HG02610 (cell line): ENCODE measurements at regions not wholly inside any gene's neighbourhood (a gene's known extent, or its start where the extent isn't known, plus 50 kb on each side); places are given as distances from the start of the nearest gene placed in this dataset.
"Not testable (repeated sequence)": the region's sequence is repeated elsewhere in the genome, so short reads cannot be mapped to it uniquely, and the experiment has no call there.

ENCODE experiments used
- ATAC-seq: cut with Tn5 transposase; IDR thresholded peaks from one replicate; pipeline ENCODE4 v1.9.1; 2021; ENCODE audit warnings: mild to moderate bottlenecking, moderate library complexity; ENCODE audit not compliant: unreplicated experiment

DNA sequence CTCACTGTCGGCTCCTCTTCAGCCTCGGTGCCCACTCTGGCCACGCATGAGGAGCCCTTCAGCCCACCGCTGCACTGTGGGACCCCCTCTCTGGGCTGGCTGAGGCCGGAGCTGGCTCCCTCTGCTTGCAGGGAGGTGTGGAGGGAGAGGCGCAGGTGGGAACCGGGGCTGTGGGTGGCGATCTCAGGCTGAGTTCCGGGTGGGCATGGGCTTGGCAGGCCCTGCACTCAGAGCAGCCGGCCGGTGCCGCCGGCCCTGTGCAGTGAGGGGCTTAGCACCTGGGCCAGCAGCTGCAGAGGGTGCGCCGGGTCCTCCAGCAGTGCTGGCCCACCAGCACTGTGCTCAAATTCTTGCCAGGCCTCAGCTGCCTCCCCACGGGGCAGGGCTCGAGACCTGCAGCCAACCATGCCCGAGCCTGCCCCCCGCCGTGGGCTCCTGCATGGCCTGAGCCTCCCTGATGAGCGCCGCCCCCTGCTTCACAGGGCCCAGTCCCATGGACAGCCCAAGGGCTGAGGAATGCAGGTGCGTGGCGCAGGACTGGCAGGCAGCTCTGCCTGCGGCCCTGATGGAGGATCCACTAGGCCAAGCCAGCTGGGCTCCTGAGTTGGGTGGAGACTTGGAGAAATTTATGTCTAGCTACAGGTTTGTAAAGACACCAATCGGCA, 899.1 kb downstream of the SI start:
- no peak for ATAC-seq

DNA sequence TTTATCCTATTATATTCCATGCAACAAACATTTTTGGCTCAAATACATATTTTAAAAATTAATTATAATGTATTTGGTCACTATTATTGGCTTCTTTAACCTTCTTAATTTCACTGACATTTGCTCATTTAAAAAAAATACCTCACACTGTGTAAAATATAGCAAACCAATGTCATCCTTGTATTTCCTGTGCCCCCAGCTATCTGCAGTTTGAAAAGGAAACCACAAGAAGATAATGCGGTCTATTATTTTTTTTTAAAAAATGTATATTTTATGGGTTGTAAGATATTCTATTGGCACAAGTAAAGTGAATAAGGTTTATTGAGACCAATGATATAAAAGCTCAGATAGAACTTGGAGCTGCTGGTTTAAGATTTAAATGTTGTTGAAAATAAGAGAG, 904.2 kb downstream of the SI start:
- ATAC-seq: no peak

DNA sequence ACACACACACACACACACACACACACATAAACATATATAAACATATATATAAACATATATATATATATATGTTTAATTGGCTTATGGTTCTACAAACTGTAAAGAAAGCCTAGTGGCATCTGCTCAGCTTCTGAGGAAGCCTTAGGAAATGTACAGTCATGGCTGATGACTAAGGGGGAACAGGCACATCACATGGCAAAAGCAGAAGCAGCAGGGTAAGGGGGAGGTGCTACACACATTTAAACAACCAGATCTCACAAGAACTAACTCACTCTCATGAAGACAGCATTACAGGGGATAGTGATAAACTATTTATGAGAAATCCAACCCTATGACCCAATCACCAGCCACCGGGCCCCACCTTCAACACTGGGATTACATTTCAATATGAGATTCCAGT, 922.9 kb downstream of the SI start:
- no peak for ATAC-seq

DNA sequence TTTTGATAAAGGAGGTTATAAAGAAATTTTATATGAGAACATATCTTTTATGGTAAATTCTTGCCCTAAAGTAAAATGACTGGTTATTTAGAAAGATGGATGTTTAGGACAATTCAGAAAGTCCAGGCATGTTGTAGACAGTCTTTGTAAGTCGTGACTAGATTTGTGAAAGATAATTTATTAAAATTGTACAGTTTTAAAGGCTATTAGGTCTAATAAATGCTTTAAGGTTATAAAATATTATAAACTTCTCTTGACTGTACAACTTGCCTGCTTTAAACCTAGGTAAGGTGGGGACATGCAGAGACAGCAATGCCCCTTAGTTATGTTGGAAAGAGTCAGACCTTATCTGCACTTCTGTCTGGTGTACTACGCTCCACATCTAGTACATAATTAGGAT, 933.5 kb downstream of the SI start:
- ATAC-seq: no peak

DNA sequence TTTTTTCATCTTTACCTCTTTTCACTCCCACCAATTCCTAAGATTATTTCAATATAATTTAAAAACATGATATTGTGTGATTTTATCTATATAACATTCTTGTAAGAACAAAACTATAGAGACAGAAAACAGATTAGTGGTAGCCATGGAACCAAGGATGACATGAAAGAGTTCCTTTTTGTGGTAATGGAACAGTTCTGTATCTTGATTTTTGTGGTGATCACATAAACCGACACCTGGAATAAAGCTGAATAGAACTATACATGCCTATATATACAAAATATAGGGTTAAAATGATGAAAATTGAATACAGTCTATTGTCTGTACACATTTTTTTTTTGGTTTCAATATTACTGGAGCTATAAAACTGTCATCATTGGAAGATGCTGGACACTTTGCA, 945.4 kb downstream of the SI start:
- ATAC-seq: no peak

DNA sequence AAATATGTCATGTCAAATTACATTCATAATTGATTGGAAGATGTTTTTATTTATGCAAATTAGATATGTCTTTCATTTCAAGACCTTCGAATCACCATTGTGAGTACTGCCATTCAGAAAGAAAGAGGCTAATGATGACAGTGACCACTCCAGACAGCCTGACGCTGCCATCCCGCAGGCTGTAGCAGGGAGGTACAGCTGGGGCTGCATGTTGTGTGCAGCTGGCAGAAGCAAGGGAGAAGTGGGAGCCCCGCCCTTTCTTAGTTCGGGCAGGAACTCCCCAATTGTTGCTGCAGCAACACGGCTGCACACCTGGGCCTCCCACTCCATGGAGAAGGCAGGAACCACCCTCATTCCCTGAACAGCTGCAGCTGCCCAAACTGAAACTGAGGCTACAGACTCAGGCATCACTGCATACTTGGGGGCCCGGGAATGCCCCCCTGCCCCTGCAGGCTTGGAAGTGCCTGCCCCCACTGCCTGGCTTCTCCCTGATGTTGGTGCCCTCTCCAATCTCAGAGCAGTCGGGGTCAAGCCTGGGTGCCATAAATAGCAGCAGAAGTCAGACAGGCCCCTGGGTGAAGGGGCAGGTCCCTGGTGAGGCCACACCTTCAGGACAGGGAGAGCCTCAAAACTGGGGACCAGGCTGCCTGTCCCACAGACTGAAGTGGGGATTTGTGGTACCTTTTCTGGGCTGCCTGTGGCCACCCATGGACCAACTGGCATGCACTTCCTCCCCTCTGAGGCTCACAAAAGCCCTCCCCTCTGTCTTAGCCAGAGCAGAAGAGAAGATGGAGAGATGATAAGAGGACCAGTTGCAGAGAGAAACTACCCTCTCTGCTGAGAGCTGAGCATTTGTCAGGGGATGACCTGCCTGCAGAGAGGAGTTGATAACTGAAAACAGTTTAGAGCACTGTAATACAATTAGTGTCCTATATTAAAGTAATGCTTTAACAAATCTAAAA, 964.6 kb downstream of the SI start:
- no peak for ATAC-seq

DNA sequence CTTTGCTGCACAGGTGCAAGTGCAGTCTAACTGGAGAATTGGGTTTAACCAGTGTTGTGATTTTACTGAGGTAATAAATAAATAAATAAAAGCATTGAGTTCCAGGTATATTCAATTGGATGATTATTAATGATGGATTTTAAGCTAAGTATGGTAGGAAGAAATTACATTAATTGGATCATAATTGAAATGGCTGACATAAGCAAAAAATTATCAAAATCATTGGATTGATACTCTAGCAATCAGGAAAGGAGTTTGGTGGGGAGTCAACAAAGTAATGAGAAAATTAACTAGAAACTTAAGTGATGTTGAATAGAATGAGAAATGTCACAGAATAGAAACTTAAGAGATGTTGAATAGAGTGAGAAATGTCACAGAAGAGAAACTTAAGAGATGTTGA, 981.9 kb downstream of the SI start:
- no peak for ATAC-seq

DNA sequence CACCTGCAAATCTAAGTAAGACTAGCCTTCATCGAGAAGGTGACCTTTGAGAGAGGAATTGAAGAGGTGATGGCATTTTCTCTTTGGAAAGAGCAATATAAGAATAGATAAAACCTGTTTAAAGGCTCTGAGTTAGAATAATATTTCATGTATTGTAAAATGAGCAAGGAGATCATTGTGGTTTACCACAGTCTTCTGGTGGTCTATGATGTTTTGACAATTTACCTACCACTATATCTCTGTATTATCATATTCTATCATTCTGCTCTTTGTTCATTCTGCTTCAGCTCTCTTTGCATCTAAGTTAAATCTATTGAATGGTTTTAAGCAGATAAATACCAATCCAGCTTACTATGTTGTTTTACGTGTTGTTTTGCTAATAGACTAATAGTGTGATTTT, 982.3 kb downstream of the SI start:
- ATAC-seq: no peak

DNA sequence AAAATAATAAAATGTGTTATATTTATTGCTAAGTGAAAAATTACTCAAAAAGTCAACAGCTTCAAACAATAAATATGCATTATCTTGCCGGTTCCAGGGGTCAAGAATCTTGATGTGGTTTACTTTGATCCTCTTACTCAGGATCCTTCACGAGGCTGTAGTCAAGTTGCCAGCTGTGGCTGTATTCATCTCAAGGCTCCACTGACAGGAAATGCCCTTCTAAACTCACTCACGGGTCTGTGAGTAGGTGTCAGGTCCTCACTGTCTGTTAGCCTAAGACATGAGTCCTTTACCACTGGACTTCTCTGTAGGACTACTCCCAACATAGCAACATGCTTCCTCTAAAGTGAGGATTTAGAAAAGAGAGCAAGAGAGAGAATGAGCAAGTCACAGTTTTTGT, 983.0 kb downstream of the SI start:
- ATAC-seq: no peak

DNA sequence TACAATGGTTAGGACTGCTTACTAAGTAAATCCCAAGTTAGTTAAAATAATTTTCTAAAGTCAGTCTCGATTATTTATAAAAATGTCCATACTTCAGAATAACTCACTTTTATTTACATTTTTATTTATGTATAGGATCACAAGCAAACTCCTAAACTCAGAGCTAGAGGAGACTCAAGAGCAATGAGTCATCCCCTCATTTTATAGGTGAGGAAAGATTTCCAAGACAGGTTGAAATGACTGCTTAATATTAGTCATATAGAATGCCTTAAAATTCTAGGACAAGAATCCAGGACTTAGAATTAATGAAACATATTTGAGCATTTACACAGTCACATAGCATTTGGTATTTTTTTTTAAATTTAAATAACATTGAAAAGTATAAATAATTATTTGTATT, 983.8 kb downstream of the SI start:
- no peak for ATAC-seq

DNA sequence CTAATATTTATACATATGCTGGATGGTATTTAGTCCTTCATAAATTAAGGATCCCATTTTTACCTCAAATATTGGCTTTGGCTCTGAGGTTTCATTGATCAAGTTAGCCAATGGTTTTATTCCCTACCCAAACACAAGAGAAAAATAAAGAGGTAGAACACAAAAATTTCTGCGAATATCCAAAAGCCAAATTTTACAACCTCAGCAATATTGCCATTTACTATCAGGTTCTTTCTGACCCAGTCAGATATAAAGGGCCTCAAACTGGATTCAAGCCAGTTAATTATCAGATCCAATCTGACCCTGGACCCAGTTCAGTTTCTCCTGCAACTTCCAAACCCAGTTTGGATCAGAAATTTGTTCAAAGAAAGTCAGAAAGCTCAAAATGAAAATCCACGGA, 998.1 kb downstream of the SI start:
- ATAC-seq: no peak

DNA sequence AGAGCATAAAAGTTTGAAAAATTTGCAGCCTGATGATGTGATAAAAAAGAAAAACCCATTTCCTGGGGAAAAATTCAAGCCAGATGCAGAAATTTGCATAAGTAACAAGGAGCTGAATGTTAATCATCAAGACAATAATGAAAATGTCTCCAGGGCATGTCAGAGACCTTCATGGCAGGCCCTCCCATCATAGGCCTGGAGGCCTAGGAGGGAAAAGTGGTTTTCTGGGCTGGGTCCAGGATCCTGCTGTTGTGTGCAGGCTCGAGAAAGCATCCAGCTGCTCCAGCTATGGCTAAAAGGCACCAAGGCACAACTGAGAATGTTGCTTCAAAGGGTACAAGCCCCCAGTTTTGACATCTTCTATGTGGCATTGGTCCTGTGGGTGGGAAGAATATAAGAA, 1014.0 kb downstream of the SI start:
- no peak for ATAC-seq

DNA sequence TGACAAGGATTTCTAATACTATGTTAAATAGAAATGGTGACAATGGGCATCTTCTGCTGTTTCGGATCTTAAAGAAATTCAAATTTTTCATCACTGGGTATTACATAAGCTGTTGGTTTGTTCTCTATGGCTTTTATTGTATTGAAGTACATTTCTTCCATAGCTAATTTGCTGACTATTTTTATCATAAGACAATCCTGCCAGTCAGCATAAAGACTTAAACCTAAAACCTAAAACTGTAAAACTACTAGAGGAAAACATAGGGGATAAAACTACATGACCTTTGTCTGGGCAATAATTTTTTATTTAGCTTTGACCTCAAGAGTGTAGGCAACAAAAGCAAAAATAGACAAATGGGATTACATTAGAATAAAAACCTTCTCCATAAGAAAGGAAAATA, 1017.4 kb downstream of the SI start:
- no peak for ATAC-seq

DNA sequence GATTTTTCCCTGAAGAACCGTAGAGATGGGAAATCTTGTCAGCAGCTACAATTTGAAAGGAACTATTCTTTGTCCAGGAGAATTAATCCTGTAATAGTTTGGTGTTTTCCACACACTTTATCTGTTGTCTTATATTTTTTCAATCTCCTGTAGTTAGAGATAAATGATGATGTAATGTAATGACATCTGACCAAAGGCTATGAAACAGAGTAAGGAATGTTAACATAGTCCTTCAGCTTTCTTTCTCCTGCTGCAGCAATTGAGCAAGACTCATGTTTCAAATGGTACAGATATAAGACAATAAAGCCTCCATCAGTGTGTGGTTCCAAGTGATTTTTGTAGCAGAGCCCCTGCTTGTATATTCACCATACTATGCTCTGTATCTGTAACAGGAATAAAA, 1028.4 kb downstream of the SI start:
- ATAC-seq: no peak

DNA sequence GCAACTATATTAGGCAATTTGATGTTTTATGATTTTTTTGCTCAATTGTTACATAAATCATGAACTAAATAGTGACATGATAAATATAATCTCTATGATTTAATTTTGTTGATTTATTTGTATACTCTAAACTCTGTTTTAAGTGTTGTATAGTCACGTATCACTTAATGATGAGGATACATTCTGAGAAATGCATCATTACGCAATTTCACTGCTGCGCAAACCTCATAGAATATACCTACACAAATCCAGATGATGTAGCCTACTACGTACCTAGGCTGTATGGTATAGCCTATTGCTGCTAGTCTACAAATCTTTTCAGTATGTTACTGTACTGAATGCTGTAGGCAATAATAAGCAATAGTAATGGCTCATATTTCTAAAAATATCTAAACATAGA, 1029.8 kb downstream of the SI start:
- no peak for ATAC-seq

DNA sequence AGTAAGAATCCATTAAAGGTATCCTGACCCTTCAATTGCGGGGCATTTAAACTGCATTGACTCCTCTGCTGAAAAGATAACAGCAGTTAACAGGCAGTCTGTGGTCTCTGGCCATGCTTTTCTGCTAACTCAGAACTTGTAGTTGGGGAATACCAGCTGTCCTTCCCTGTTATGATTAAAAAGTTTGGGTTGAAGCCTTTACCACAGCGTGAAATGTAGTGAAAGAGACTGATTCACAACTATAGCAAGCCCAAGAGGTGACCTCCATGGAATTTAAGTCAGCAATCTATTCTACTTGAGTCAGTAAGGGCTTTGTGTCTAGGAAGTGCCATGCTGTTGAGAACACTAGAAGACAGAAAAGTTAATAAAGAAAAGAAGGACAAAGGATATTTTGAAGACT, 1037.3 kb downstream of the SI start:
- no peak for ATAC-seq

DNA sequence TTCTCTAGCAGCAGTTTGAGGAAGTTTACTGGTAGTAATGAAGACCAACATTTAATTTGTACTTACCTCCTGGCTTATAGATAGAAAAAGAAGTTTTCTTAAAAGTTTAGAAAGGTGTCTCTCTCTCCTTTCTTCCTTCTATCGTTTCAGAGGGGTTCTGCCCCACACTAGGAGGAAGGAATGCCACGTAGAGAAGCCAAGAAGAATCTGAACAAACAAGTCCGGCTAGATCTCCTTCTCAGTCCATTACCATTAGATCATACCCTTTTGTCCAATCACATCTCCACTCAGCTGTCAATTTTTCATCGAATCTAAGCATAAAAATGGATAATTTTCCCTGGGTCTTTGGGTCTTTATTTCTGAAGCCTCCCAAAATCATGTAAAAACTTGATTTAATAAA, 1048.1 kb downstream of the SI start:
- ATAC-seq: no peak

DNA sequence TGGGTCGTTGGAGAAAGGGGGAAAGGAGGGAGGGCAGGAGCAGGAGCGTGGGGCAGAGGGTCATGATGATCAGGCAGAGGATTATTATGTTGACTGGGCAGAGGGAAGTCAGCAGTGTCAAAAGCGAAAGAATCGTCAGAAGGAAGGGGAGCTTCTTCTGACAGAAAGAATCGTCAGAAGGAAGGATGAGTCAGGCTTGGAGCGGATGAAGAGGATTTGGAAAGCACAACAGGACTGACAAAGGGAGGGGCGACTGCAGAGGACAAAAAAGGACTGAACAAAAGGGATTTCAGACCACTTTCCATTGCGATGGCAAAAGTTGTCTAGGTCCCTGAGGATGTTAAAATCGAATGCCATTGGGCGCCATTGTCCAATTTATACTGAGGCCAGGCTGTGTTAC, 1053.5 kb downstream of the SI start:
- ATAC-seq: no peak

DNA sequence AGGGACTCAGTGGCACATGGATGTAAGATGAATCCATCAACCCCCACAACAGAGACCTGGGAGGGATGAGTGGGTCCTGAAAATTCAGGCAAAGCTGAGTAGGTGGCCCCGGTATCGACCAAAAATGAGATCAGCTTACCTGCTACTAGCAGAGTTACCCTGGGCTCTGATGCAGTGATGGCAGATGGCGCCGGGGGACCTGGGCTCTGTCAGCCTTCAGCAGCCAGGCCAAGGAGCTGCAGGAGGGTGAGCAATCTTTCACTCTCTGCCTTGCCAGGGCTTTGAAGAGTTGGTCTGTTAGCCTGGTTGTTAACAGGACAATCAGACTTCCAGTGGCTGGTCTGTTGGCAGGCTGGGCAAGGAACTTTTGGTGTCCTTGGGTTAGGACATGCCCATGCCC, 1054.8 kb downstream of the SI start:
- ATAC-seq: no peak

DNA sequence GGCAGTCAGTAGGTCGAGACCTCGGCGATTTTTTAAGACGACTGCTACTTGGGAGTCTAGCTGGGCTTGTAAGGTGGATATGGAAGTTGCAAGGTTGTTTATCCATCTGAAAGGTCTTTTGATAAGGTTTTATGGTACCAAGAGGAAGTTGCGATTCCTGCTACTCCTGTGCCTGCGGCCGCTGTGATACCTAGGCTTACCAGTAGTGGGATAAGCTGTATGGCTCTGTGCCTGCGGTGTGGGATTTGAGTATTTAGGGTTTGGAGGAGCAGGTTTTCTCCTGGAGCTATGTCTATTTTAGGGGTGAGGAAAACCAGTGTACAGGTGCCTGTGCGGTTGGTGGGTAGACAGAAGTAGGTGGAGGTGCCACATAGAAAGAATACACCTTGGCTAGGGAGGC, 1059.8 kb downstream of the SI start:
- ATAC-seq: no peak

DNA sequence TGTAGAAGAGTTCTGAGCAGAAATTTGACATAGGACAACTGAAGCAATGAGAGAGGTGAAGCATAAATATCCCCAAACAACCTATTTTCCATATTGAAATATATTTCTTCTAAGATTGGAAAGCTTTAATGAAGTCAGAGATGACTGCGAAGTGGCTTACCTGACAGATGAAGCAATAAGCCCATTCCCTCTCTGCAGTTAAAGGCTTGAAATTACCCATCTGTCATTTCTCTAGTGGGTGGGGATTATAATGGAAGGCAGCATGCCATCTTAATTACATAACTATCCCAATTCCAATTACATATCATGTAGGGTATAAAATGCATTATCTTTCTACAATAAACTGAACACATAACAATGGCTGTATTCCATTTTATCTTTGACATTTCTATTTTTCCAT, 1070.5 kb downstream of the SI start:
- no peak for ATAC-seq

DNA sequence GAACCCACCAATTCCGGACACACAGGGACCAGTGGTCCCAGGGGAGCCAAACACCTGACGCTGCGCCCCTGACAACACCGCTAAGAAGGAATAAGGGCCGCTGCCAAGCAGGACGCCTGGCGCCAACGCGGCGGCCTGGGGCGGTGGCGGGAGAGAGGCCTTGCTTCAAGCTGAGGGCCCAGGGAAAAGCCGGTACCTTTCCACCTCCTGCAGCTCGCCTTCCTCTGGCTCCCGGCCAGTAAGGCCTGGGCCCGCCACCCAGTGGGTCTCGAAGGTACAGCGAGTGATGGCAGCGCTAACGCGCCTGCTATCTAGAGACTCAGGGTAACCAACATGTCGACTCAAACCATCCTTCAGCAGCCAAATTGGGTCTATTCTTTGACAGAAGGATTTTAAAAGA, 1074.1 kb downstream of the SI start:
- no peak for ATAC-seq

DNA sequence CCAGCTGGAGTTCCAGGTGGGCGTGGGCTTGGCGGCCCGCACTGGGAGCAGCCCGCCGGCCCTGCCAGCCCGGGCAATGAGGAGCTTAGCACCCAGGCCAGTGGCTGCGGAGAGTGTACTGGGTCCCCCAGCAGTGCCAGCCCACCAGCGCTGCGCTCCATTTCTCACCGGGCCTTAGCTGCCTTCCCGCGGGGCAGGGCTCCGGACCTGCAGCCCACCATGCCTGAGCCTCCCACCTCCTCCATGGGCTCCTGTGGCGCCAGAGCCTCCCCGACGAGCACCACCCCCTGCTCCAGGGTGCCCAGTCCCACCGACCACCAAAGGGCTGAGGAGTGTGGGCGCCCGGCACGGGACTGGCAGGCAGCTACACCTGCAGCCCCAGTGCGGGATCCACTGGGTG, 1075.3 kb downstream of the SI start:
- ATAC-seq: not testable (repeated sequence)
